Heart right ventricle (tissue), 16 donors: ENCODE measurements at regions not wholly inside any gene's neighbourhood (a gene's known extent, or its start where the extent isn't known, plus 50 kb on each side); places are given as distances from the start of the nearest gene placed in this dataset.

ENCODE experiments used
- ATAC-seq, 8 donors: fragments of 200-7000 bp; cut with Tn5 transposase; one replicate each; pipeline ENCODE4 v1.9.1; 2020; ENCODE audit warnings: mild to moderate bottlenecking in 8 of 8, moderate library complexity in 8 of 8, moderate number of reproducible peaks in 1 of 8
- DNase-seq, 2 donors: peaks; one replicate each; pipeline ENCODE4 v3.0.0-alpha.2; 2020
- H3K27ac ChIP-seq, 10 donors: fragments of 200-600 bp; sonication (generic) in 2 of 10; one replicate each; pipeline versions ENCODE4 v1.5.0 to v1.8.0; 2020 to 2022; ENCODE audit warnings: mild to moderate bottlenecking in 3 of 10
- H3K27me3 ChIP-seq, 7 donors: fragments of 200-600 bp; one replicate each; pipeline ENCODE4 v1.8.0; 2021 to 2022; ENCODE audit warnings: mild to moderate bottlenecking in 2 of 7
- H3K36me3 ChIP-seq, 9 donors: fragments of 200-600 bp; sonication (generic) in 1 of 9; one replicate each; pipeline versions ENCODE4 v1.5.0 to v1.8.0; 2020 to 2022; ENCODE audit warnings: mild to moderate bottlenecking in 2 of 9
- H3K4me1 ChIP-seq, 9 donors: fragments of 200-600 bp; sonication (generic) in 1 of 9; one replicate each; pipeline versions ENCODE4 v1.5.0 to v1.8.0; 2020 to 2022; ENCODE audit warnings: mild to moderate bottlenecking in 4 of 9
- H3K4me3 ChIP-seq, 10 donors: fragments of 200-600 bp; sonication (generic) in 2 of 10; one replicate each; pipeline versions ENCODE4 v1.5.0 to v1.8.0; 2020 to 2022; ENCODE audit warnings: mild to moderate bottlenecking in 7 of 10, moderate library complexity in 2 of 10
- H3K9me3 ChIP-seq, 11 donors: fragments of 200-600 bp in 10 of 11; sonication (generic) in 2 of 11; one replicate each; pipeline versions ENCODE4 v1.5.0 to v1.8.0; 2013 to 2022; ENCODE audit warnings: mild to moderate bottlenecking in 2 of 11, control low read depth in 1 of 11, moderate library complexity in 1 of 11
- CTCF ChIP-seq, 9 donors: fragments of 200-600 bp; sonication (generic) in 2 of 9; IDR thresholded peaks; one replicate each; pipeline versions ENCODE4 v1.5.0 to v1.8.0; 2021 to 2022; ENCODE audit warnings: antibody characterized with exemption in 9 of 9, mild to moderate bottlenecking in 5 of 9, moderate library complexity in 1 of 9
- WGBS, 2 donors: extraction: QIAGEN DNeasy Blood & Tissue Kit; methylation state at CpG; one replicate each; pipeline ENCODE4 v1.1.7; 2013; ENCODE audit warnings: inconsistent platforms in 1 of 2; 5-methylcytosine and 5-hydroxymethylcytosine counted together
- intact Hi-C, 10 donors: fragments of 100-400 bp; cut with DNase I; formaldehyde crosslinking; loops; one replicate each; pipeline versions ENCODE4 v1.11.1 to v1.14.2; 2022
- donor health status: Arrhythmogenic right ventricular cardiomyopathy.
- donor health status: ischemic (EF 13 %, LVEDD 7.1; RV severe dilation, severe dysfunction).
- donor health status: healthy with polysubstance abuse.
- donor health status: DM: no; HTN: yes; CAD: no.
- donor health status: DM: no; HTN: no; CAD: no.
- donor health status: ischemic (EF 25% LVEDD 6.9; RV normal size, moderate dysfunction).
- donor health status: ischemic (EF 25% LVEDD 5.7; RV mildly dilated, moderate dysfunction).
- donor health status: healthy.
- donor health status: DM: yes; HTN: yes; CAD: no.
- donor health status: Ischemic cardiomyopathy.
- donor health status: ischemic (EF 35%, LVEDD 5.7; RV mildly dilated, moderate dysfunction).
- donor health status: nonischemic (EF 11% LVEDD 7.7; RV severe dilation, severe dysfunction).
- donor health status: DM: yes; HTN: yes; CAD: no.
- donor health status: PGD.
- donor health status: ischemic (EF 29% LVEDD 5.4; RV normal size, mild dysfunction).
- donor health status: nonischemic (EF 23%, LVEDD 6.1; RV moderate dilation, normal function).

GRCh38 chr12:107417004-107417403 is 268.6 kb upstream of the PWP1 start:
- intact Hi-C loops: loop anchor here in 1 of 10 donors (10.0 kb wide), 1 partner anchor 282 kb away; no protein-coding TSS in a partner anchor
- no peak for TF ChIP-seq CTCF (IDR thresholded peaks at IDR 0.05)
- no peaks in the 10 kb centered on the region for H3K36me3 ChIP-seq
- no peaks in the 10 kb centered on the region for H3K9me3 ChIP-seq
- H3K4me1 ChIP-seq: no peaks in the 10 kb centered on the region
- WGBS, 2 donors: 86 to 87% methylated on average over 5 of the region's 5 CpGs
- DNase-seq (no peak), ATAC-seq (no peak)
- H3K4me3 ChIP-seq: no peak overlapping the region
- no peak overlapping the region for H3K27ac ChIP-seq
- H3K27me3 ChIP-seq: peaks cover 0 to 10% (median 0%) of the 10 kb centered on the region in 7 donors

- ATAC-seq: no peak
- DNase-seq: no peak
- no peaks in the 10 kb centered on the region for H3K4me1 ChIP-seq
- peaks cover 0 to 10% (median 0%) of the 10 kb centered on the region in 7 donors for H3K27me3 ChIP-seq
- no peak overlapping the region for H3K4me3 ChIP-seq
- TF ChIP-seq CTCF (IDR thresholded peaks at IDR 0.05): no peak
- no peak overlapping the region for H3K27ac ChIP-seq
- no peaks in the 10 kb centered on the region for H3K36me3 ChIP-seq
- no peaks in the 10 kb centered on the region for H3K9me3 ChIP-seq
- intact Hi-C loops: loop anchor here in 1 of 10 donors (10.0 kb wide), 1 partner anchor 284 kb away; no protein-coding TSS in a partner anchor
Observed at GRCh38 chr12:107418981-107419380, 266.6 kb upstream of the PWP1 start.

GRCh38 chr12:107423531-107423930 is 262.1 kb upstream of the PWP1 start:
- no peak for ATAC-seq

GRCh38 chr12:107429006-107429705 is 256.4 kb upstream of the PWP1 start:
- WGBS, 2 donors: 64 to 72% methylated on average over 7 of the region's 7 CpGs
- H3K9me3 ChIP-seq: peaks cover 0 to 12% (median 0%) of the 10 kb centered on the region in 11 donors
- TF ChIP-seq CTCF (IDR thresholded peaks at IDR 0.05): no peak
- peaks cover 0 to 12% (median 0%) of the 10 kb centered on the region in 7 donors for H3K27me3 ChIP-seq
- H3K36me3 ChIP-seq: no peaks in the 10 kb centered on the region
- no peak overlapping the region for H3K27ac ChIP-seq
- H3K4me1 ChIP-seq: no peaks in the 10 kb centered on the region
- no peak for ATAC-seq
- no peak for DNase-seq
- intact Hi-C loops: no loop called here
- H3K4me3 ChIP-seq: no peak overlapping the region

More at GRCh38 chr12:107423531-107423930, 262.1 kb upstream of the PWP1 start:
- no peaks in the 10 kb centered on the region for H3K36me3 ChIP-seq
- no peak overlapping the region for H3K27ac ChIP-seq
- 61 to 67% methylated on average over 5 of the region's 5 CpGs for WGBS, 2 donors
- DNase-seq: no peak
- H3K4me1 ChIP-seq: no peaks in the 10 kb centered on the region
- peaks cover 0 to 12% (median 0%) of the 10 kb centered on the region in 11 donors for H3K9me3 ChIP-seq
- H3K27me3 ChIP-seq: peaks cover 0 to 12% (median 0%) of the 10 kb centered on the region in 7 donors
- intact Hi-C loops: no loop called here
- H3K4me3 ChIP-seq: no peak overlapping the region
- no peak for TF ChIP-seq CTCF (IDR thresholded peaks at IDR 0.05)
